ENCODE measurements at regions not wholly inside any gene's neighbourhood (a gene's known extent, or its start where the extent isn't known, plus 50 kb on each side); places are given as distances from the start of the nearest gene placed in this dataset.

- TF ChIP-seq CBX3 (IDR thresholded peaks at IDR 0.05; ENCODE audit: low read depth) (no peak), YY1 (IDR thresholded peaks at IDR 0.05; ENCODE audit: extremely low read depth, insufficient replicate concordance, low read depth, low read length) (no peak)
- TF ChIP-seq, protein P1, sequence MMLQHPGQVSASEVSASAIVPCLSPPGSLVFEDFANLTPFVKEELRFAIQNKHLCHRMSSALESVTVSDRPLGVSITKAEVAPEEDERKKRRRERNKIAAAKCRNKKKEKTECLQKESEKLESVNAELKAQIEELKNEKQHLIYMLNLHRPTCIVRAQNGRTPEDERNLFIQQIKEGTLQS (IDR thresholded peaks at IDR 0.05), result no peak
- H3K4me3 ChIP-seq (replicated peaks in 1 of 2; ENCODE audit: low read depth in 1 of 2, low read length in 2 of 2), result no peak overlapping the region
- no peaks in the 10 kb centered on the region for H3K4me1 ChIP-seq (ENCODE audit: control insufficient read depth in 1 of 2, insufficient read depth in 2 of 2, low read length in 2 of 2)
- ChIA-PET CTCF (interaction anchor here (1.7 kb wide), 1 partner anchor 251 kb away, joined by 19 read pairs; no protein-coding TSS in a partner anchor), POLR2A (no interaction called here), RAD21 (ENCODE audit: low non-redundant PET in 1 of 2, low total read pairs in 2 of 2, uncharacterized antibody in 2 of 2, unreplicated experiment in 2 of 2) (no interaction called here)
- H3K27me3 ChIP-seq (ENCODE audit: insufficient read depth, low read length), result no peaks in the 10 kb centered on the region
- no peak for DNase-seq (ENCODE audit: low read depth, low spot score)
- no peak for ATAC-seq
- H3K9me3 ChIP-seq (ENCODE audit: control insufficient read depth in 1 of 2, insufficient read depth in 1 of 2, low read depth in 1 of 2, low read length in 2 of 2), result no peaks in the 10 kb centered on the region
- H4K20me1 ChIP-seq (ENCODE audit: insufficient read depth), result no peaks in the 10 kb centered on the region
- H2AFZ ChIP-seq (ENCODE audit: low read depth, low read length, poor library complexity, severe bottlenecking), result no peak overlapping the region
- no peak overlapping the region for H3K9ac ChIP-seq (ENCODE audit: low read length)
- H3K79me2 ChIP-seq (ENCODE audit: insufficient read depth, low read length), result no peaks in the 10 kb centered on the region
- no peaks in the 10 kb centered on the region for H3K36me3 ChIP-seq (ENCODE audit: control insufficient read depth in 1 of 2, insufficient read depth in 2 of 2, low read length in 2 of 2)
- no TSS peak for BruUV-seq (replicated peaks)
- intact Hi-C loops (cut with micrococcal nuclease), result loop anchor here (1.0 kb wide), 1 partner anchor 829 kb away; no protein-coding TSS in a partner anchor
- H3K27ac ChIP-seq (ENCODE audit: low read depth, low read length), result no peak overlapping the region
- H3K4me2 ChIP-seq (ENCODE audit: low read length), result no peak overlapping the region
- no peaks in the 10 kb centered on the region for H3K9me2 ChIP-seq (ENCODE audit: insufficient read depth)
These were observed 763.0 kb upstream of the ACVR2A start for GRCh38 chr2:147081831-147082230.

- no peak overlapping the region for H3K27ac ChIP-seq (ENCODE audit: low read depth, low read length)
- H3K36me3 ChIP-seq (ENCODE audit: control insufficient read depth in 1 of 2, insufficient read depth in 2 of 2, low read length in 2 of 2), result no peaks in the 10 kb centered on the region
- no peak for DNase-seq (ENCODE audit: low read depth, low spot score)
- no peaks in the 10 kb centered on the region for H3K79me2 ChIP-seq (ENCODE audit: insufficient read depth, low read length)
- TF ChIP-seq EZH2 (IDR thresholded peaks at IDR 0.05), result no peak
- no peak for TF ChIP-seq EZH2phosphoT487 (IDR thresholded peaks at IDR 0.05; ENCODE audit: borderline replicate concordance)
- no peak for TF ChIP-seq CTCF (IDR thresholded peaks at IDR 0.05 in 2 of 3, conservative IDR thresholded peaks at IDR 0.05 in 1 of 3; ENCODE audit: borderline replicate concordance in 1 of 3, insufficient read depth in 1 of 3, low read depth in 2 of 3, low read length in 2 of 3)
- TF ChIP-seq SIN3A (IDR thresholded peaks at IDR 0.05; ENCODE audit: low read depth), result no peak
- TF ChIP-seq SRF (IDR thresholded peaks at IDR 0.05; ENCODE audit: low read depth), result no peak
- H2AFZ ChIP-seq (ENCODE audit: low read depth, low read length, poor library complexity, severe bottlenecking), result no peak overlapping the region
- ChIA-PET CTCF (no interaction called here), POLR2A (no interaction called here), RAD21 (ENCODE audit: low non-redundant PET in 1 of 2, low total read pairs in 2 of 2, uncharacterized antibody in 2 of 2, unreplicated experiment in 2 of 2) (no interaction called here)
- H3K9me3 ChIP-seq (ENCODE audit: control insufficient read depth in 1 of 2, insufficient read depth in 1 of 2, low read depth in 1 of 2, low read length in 2 of 2), result no peaks in the 10 kb centered on the region
- H3K4me1 ChIP-seq (ENCODE audit: control insufficient read depth in 1 of 2, insufficient read depth in 2 of 2, low read length in 2 of 2), result no peaks in the 10 kb centered on the region
- no peak overlapping the region for H3K4me3 ChIP-seq (replicated peaks in 1 of 2; ENCODE audit: low read depth in 1 of 2, low read length in 2 of 2)
- H3K9ac ChIP-seq (ENCODE audit: low read length), result no peak overlapping the region
- H3K4me2 ChIP-seq (ENCODE audit: low read length), result no peak overlapping the region
- ATAC-seq, result no peak; the same call in 1 of the 2 replicates
- no TSS peak for BruUV-seq (replicated peaks)
- H3K27me3 ChIP-seq (ENCODE audit: insufficient read depth, low read length), result no peaks in the 10 kb centered on the region
- intact Hi-C loops (cut with micrococcal nuclease), result no loop called here
- no peaks in the 10 kb centered on the region for H4K20me1 ChIP-seq (ENCODE audit: insufficient read depth)
- no peaks in the 10 kb centered on the region for H3K9me2 ChIP-seq (ENCODE audit: insufficient read depth)
These were observed 768.2 kb upstream of the ACVR2A start for GRCh38 chr2:147076634-147077033.
